CD4-positive, alpha-beta T cell treated with Interferon alpha-2 for 1 hour (primary cell): ENCODE measurements at regions not wholly inside any gene's neighbourhood (a gene's known extent, or its start where the extent isn't known, plus 50 kb on each side); places are given as distances from the start of the nearest gene placed in this dataset.

ENCODE experiments used
- DNase-seq, 2 donors: peaks; one replicate each; pipeline ENCODE4 v3.0.0-alpha.2; 2020 to 2022

DNA sequence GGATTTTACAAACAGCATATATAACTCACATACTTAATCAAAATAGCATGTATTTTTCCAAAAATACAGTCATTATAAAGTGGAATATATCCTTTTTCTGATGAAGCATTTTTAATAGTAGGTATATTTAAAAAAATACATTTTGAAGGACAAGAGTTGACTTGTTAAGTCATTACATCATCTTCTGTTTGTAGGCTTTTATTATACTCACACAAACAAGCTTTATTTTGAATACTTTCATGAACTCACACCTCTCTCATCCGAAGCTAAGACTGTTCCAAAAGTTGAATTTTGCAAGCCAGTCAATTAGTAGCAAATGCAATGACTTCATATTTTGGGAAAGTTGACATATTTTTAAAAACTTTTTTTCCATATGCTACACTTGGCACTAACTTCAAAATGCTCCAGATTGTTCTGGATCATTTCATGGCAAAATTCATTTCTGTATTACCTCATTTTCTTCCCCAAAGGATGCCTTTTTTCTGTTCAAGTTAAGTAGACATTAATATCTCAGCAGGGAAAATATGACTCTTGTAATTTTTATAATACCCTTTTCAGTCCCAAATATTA is 68.5 kb upstream of the WDR75 start:
- DNase-seq: no peak

DNA sequence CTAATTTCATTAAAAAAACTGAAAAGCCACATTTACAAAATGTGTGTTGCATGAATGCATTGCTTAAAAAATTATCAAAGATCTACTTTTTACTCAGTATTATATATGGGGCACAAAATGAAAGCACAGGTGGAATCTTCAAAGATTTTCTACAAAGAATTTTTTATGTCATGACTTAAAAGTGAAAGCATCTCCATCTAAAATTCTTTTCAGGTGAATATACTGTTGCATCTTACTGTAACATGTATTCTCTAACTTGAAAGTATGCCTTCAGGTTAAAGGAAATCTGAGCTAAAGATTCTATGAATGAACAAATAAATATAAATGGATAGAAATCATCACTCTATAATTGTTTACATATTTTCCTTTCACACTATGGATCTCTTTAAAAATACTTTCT is 66.8 kb upstream of the WDR75 start:
- DNase-seq: no peak

DNA sequence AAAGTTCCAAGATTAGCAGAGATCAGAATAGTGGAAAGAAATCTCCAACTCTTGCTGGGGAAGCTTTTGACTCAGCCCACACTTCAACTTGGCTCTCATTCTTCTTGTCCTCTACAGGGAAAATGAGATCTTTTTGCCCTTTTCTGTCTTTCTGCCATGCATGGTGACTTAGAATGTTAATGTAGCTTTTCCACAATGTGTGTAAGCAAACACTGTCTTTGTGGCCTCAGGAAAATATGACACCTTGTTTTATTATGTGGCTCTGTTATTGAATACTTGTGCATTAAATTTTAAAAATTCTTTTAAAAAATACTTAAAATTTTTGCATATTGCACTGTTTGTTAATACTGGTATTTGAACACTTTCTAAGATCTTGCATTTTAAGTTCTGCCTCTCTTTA is 65.4 kb upstream of the WDR75 start:
- no peak for DNase-seq

DNA sequence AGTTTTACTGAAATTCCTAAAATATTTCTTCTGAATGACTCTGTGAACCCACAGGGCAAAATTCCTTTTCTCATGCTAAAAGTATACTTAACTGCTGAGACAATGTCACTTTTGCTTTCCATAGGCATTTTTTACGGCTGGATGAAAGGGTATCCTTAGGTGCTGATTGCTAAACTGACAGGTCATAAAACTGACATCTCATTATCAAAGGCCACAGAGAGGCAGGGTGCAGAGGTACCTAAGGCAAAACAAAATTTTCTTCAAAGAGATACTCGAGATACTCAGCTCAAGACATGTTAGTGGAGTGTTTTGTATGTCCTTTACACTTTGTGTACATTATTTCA is 62.0 kb upstream of the WDR75 start:
- DNase-seq: no peak

DNA sequence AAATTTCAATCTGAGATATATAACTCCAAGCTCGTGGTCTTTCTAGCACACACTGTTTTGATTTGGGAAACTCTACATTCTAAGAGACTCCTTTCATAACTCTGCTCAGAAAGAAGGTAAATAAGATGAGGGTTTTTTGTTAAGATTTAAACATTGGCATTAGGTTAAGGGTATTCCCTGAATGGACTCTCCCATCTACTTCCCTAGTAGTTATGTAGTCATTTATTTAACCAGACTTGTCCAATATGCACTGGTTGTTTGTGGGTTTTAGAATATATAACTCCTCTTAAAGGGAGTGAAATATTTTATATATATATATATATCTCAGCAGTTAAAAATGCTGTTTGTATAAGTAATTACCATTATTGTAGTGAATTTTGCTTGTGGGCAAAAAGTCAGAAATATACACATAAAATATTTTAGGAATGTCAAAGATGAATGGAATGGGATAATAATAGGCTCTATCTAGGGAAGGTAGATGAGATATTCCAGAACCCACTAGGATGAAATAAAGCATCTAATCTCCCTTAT is 61.5 kb upstream of the WDR75 start:
- no peak for DNase-seq

DNA sequence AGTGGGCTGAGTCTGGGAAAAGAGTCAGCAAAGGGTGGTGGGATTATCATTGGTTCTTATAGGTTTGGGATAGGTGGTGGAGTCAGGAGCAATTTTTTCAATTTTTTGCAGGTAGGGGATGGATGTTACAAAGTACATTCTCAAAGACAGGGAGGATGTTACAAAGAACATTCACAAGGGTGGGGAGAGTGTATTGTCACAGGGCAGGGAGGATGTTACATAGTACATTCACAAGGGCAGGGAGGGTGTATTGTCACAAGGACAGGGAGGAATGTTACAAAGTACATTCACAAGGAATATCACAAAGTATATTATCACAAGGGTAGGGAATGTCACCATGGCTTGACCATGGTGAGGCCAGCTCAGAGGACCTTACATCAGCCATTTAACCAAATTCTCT is 58.6 kb upstream of the WDR75 start:
- DNase-seq: no peak

DNA sequence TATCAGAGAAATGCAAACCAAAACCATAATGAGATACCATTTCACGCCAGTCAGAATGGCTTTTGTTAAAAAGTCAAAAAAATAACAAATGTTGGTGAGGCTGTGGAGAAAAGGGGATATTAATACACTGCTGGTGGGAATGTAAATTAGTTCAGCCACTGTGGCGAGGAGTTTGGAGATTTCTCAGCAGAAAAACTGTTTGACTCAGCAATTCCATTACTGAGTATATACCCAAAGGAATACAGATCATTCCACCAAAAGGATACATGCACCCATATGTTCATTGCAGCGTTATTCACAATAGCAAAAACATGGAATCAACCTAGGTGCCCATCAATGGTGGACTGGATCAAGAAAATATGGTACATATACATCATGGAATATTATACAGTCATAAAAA is 54.5 kb upstream of the WDR75 start:
- DNase-seq: no peak

DNA sequence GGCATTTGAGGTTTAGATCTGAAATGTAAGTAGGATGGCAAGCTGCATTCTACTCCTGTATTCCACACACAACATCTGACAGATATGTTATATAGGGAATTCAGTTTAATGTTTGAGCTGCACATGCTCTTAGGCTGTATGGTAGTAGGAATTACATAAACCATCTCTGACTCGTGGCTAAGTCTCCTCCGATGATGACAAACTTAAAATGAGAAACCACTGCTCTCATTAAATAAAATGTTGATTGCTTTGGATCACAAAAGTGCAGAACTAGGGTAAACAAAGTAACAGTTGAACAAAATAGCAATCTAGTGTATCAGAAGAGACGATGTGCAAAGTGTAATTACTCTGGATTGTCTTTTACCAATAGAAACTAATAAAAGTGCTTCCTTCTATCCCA is 50.1 kb upstream of the WDR75 start:
- no peak for DNase-seq
